GM21528 (cell line): ENCODE measurements at regions not wholly inside any gene's neighbourhood (a gene's known extent, or its start where the extent isn't known, plus 50 kb on each side); places are given as distances from the start of the nearest gene placed in this dataset.
"Not testable (repeated sequence)": the region's sequence is repeated elsewhere in the genome, so short reads cannot be mapped to it uniquely, and the experiment has no call there.

ENCODE experiments used
- ATAC-seq: cut with Tn5 transposase; IDR thresholded peaks from one replicate; pipeline ENCODE4 v1.9.1; 2021; ENCODE audit warnings: mild to moderate bottlenecking, moderate library complexity; ENCODE audit not compliant: unreplicated experiment, low FRiP score

DNA sequence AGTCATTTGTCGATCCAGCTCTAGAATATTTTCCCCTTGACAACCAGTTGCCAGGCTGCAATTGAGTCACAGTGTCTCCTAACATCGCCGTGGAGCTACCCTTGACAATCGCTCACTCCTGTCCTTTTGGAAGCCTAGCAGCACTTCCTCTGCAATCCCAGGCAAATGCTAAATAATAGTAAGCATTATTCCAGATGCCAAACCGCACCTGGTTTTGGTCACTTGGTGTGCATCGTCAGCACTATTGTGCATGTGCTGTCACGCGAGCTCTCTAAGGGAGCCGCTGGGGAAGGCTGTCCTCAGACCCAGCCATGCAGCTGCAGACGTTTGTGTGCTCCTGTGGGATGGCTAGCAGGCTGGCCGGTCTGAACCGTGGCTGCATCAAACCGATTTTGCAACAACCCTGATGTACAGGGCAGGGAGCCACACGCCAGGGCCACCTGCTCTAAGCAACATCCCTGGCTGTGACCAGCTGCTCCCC, 549.5 kb upstream of the ID2 start:
- ATAC-seq, result no peak

DNA sequence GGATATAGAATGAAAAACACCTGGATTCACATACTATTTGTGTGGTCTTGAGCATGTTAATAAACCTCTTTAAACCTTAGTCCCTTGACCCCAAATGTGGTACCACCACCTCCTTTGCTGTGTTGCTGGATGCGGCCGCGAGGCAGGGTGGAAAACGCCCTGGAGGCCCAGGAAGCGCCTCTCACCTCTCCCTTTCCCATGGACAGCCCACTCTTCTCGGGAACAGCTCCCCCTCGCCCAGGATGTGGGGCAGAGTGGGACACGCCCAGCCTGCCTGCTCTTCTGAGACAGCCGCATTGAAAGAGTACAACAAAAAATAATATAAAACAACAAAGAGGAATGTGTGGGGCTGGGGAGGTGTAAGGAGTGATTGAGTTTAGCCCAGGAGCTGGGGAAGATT, 549.0 kb upstream of the ID2 start:
- ATAC-seq, result no peak

DNA sequence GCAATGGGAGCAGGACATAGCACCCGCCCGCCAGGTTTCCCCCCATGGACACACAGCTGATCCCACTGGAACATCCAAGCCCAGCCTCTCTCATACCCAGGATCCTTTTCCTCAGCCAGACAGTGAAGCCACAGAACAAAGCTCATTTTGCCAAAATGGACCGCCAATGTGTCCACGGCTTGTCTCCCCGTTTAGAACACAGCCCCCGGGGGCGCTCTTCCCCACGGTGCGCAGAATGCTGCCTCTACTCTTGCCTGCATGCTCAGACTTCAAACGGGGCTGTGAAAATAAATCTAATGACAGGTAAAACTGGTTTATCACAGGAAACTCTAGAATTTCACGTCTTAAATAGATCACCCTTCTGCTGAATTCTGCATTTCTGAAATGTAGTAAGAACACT, 548.5 kb upstream of the ID2 start:
- ATAC-seq, result no peak

DNA sequence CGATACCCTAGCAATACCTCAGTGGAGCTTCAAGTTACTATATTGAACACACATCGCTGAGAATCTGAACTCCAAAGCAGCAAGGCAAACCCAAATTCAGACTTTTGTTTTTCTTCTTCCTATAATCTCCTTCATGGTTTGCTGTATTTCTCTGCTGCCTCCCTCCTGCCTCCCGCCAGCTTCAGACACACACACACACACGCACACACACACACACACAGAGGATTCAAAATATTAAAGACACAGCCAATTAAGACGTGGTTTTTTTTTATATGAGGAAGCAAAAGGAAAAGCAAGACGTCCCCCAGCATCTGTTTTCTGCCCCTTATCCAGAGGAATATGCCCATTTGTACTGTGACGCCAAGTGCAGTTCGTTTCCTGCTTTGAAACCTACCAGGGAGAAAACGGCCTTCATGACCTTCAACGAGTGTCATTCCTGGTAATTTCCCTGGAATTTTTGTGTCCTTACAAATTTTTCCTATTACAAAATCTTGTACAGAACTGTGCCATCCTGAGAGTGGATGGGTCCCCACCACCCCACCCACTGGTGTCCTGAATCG, 547.9 kb upstream of the ID2 start:
- no peak for ATAC-seq

DNA sequence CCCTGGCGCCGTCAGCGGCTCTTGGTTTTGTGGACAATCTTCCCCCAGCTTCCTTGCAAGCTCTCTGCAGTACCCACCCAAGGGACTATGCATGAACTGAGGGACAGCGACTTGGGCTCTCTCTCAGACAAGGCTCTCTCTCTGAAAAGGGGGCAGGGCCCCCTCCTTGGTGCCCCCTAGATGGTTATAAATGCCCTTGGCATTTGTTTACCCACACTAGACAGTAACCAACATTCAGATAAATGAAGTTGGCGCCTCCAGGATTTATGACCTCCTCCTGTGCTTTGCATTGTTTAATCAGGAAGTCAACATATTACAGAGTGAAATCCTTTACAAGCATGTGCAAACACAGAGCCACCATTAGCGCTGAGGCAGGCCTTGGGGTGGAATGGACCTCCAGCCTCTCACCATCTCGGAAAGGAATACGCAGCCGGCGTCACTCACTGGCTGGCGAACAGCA, 547.4 kb upstream of the ID2 start:
- no peak for ATAC-seq

DNA sequence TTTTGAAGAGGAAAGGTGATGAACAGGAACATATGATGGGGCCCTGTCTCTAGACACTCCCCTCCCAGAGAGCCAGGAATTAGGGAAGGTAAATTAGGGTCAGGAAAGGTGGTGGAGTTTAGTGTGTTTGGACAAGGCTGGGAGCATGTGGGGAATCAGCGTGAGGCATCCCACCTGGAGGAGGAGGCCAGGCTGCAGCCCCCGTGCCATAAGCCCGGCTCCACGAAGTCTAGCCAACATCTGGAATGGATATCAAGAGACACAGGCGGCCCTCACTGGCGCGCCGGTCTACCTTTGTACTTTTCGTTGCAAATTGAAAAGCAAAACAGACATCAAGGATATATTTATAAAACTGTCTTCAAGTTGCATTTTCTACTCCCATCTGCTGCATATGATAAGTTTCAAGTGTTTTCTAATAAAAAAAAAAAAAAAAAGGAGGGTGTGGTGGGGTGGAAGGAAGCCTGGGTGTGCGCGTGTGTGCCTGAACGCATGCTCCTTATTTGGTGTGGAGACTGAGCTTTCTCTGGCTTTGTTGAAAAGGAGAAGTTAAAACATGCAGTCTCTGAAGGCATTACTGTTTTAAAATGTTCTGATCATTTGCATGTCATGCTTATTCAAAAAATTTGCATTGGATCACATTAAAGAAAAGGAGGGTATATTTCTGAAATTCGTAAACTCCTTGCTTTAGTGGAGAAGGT, 546.7 kb upstream of the ID2 start:
- ATAC-seq, result no peak

DNA sequence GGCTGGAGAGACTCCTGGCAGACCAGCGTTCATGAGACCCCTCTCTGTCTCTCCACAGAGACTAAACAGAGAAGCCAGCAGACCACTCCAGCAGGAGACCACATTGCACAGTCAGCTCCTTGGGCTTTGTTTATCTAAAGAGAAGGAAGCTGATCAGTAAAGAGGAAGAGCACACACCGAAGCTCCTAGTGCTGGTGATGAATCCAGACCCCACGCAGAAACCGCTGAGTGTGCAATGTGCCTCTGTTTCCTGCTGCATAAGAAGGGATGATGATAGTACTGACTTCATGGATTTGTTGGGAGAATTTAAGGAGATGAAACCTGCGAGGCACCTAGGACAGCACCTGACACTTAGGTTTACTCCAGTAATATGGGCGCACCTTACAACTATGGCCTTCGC, 544.1 kb upstream of the ID2 start:
- no peak for ATAC-seq

DNA sequence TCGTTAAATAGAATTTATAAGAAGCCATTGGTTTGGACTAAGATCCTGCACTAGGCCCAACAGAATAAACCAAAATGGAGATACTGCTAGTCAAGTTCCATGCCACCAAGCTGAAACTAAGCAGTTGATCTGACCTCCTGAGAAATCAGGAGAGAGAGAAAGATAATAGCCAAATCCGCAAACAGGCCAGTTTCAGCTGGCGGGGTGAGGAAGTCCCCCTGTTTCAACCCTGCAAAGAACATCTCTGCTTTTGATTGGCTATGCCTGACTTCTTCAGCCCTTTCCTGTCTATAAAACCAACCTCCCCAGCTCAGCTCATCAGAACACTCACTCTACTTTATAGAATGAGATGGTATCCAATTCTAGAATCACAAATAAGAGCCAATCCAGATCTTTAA, 543.3 kb upstream of the ID2 start:
- ATAC-seq, result no peak

DNA sequence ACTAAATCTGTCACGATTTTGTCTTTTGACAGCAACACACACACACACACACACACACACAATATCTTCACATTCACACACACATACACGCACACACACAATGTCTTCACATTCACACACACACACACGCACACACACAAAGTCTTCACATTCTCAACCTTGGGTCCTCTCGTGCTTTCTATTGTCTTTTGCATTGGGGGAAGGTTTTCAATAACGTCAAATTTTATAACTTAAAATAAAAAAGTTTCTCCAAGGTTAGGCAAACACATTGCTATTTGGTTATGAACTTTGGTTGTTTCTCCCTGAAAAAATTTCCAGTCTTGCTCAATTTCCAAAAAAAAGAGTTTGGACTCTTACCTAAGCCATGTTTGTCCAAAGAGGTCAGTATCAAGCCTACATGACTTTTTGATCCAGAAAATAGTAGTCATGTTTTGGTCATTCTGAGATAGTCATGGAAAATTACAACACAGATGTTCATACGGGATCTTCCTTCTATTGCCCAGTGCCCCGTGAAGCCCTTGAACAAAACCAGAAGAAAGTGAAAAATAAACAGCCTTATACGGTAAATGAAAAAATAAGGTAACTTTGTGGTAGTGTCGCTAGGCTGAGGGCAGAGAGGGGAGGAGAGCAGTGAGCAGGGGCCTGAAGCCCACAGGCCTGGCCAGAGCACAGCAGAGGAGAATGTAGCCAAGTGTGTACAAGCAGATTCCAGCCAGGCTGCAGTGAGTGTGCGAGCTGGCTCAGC, 542.8 kb upstream of the ID2 start:
- ATAC-seq, result no peak

DNA sequence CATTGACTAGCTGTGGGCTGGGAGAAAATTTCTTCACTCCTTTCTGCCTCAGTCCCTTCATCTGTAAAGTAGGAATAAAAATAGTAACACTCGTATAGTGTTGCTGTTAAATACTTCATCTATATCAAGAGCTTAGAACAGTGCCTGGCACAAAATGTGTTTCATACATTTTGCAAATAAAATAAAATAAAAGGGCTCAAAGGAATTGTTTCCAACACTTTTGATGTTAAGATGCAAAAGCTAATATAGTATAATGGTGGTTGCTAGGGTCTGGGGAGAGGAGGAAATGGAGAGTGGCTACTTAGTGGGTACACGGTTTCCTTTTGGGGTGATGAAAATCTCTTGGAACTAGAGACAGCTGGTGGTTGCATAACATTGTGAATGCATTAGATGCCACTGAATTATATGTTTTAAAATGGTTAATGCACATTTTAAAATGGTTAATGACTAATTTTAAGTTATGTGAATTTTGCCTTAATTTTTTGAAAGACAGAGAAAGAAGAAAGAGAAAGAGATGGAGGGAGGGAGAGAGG, 542.1 kb upstream of the ID2 start:
- ATAC-seq, result no peak

DNA sequence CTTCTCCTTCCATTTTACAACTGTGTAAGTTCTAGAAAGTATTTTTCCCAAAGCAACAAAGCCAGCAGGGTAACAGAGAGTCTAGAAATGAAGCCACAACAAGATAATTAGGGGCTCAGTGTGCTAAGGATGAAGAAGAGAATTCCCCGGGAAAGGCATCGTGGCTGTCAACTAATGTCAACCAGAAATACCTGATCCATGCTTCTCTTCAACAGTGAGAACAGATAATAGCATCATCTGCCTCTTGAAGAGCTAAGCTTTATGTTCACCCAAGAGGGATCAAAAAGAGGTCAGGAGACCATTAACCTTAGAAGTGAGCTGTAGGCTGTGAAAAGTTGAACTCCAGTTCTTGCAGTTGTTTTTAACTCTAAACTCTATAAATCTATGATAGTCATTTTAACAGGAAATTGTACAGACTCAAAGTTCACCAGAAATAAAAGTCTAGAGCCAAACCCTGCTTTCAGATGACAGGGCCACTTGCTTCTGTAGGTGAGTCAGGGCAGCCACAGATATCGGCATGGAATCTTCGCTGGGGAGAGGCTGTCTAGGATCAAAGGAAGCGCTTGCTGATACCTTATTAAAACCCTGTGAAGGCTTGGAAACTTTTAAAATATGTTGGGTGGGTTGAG, 540.7 kb upstream of the ID2 start:
- no peak for ATAC-seq

DNA sequence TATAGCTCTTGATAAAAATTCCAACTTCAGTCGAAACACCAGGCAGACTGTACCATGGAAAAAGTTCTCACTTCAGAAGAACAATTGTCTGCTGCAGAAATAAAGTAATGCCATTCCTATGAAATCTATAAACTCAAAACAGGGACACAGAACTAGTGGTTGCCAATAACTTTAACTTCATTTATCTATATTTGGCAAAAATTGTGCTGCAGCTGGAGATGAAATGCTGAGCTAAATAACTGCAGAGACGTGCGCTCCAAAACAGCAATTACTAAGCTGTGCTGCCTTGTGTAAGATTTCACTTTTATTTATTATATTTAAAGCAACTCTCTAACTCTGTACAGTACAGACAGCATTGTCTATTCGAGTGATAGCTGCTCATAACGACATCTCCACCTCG, 540.1 kb upstream of the ID2 start:
- no peak for ATAC-seq

DNA sequence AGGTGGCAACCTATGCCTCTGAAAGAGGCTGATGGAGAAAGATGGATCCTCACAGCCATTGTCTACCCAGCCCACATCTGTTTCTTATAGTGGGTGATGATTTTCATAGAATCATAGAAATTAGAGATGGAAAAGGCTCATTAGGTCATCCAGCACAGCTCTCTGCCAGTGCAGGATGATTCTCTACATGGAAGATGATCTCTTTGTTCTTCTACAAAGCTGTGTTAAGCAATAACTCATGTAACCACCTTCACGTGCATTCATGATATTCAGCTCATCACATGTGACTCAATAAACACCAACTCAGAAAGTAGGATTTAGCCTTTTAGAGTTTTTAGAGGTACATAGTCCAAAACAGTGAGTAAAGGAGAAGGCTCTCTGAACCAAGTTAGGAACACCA, 539.4 kb upstream of the ID2 start:
- ATAC-seq, result no peak

DNA sequence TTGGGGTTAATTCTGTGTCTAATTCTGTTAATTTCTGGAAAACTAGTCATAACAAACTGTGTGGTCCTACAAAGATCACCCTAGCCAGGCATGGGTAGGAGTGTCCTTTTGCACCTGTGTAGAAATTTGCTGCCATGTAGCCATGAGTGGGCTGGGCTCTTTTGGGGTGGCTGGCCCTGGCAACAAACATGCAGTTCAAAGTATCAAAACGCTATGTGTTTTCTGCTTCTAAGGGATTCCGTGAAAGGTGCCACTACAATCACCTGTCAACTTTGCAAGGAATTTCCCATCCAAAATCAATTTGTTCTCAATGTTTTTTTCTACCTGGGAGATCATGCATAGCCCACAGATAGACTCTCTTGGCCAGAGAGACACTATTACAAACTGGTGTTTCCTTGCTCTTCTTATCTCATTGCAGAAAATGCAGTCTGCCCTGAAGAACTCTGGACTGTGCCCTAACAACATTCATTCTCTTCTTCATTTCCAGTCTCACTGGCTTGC, 537.7 kb upstream of the ID2 start:
- no peak for ATAC-seq

DNA sequence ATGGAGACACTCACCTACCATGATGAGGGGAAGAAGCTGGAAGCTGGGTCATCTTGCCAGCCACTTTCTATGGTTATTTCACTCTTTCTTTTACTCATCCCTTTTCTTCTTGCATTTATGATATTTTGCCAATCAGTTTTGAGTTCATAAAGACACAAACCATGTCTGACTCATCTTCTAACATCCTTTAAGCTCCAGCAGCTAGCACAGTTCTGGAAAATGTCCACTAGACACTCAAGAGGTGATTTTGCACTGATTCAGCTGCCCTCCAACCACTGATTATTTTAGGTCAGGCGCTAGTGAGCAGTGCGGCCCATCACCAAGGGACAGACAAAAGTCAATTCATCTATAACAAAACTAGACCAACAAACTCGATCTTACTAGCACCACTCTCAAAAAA, 537.1 kb upstream of the ID2 start:
- ATAC-seq, result no peak

DNA sequence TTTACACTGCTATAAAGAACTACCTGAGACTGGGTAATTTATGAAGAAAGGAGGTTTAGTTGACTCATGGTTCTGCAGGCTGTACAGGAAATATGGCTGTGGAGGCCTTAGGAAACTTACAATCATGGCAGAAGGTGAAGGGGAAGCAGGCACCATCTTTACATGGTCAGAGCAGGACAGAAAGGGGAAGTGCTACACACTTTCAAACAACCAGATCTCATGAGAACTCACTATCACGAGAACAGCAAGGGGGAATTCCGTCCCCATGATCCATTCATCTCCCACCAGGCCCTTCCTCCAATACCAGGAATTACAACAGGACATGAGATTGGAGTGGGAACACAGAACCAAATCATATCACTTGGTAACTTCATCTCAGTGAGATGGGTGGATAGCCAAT, 536.5 kb upstream of the ID2 start:
- not testable (repeated sequence) for ATAC-seq

DNA sequence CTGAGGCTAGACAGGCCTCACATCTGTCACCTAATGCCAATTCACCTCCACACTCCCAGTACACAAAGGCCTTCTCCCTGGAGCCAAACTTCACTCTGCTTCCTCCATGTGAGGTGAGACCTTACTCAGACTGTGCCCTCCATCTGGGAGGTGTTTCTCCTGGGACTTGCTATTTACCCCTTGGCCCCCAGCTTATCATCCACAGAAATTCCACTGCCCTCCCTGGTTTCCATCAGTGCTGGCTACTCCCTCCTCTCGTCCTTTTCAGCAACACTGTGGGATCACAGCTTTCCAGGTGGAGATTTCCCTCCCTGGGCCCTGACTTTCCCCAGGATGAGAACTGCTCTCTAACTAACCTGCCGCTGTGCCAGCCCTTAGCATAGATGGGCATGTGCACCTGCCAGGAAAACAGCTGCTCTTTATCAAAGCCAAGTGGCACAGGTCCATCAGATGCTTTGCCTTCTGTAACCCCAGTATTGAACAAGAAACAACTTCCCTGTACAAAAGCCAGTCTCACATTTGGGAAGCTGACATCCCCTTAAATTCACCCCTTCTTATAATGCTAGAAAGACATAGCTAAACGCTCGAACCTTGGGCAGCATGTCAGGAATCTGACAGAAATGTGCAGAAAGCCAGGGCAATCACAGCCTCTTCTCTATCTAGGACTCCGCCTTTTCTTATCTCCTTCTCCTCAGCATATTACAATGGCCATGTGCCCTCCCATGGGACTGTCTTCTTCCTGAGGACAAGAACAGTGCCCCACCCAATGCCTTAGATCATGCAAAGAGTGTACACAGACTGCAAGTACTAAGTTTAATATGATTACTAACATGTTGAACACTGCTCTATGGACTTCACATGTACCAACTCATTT, 535.5 kb upstream of the ID2 start:
- ATAC-seq, result no peak

DNA sequence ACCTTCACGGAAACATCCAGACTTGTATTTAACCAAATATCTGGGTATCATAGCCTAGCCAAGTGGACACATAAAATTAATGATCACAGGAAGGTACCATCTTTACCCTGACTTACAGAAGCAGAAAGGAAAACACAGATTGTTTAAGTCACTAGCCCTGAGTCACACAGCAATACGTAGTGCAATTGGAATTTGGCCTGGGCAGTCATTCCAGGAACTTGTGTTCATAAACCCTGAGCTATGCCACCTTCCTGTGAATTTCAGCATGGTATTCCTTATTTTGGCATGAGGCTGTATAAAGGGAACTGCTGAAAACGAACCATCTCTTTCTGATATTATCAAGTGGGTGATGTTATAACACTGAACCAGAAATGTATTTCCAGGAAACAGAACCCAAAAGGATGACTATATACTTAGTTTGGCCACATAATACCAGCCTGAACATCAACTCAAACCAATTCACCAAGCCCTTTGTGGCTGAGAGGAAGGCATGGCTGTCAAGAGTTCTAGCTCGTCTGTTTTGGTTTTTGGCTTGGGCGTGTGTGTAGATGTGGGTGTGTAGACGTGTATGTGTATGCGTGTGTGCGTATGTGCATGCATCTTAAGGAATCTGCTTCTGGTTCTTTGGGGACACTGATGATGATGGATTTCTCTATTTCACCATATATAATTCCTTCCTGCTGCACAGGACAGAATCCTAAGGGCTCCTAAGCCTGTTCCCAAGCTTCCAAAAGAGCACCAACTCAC, 533.4 kb upstream of the ID2 start:
- ATAC-seq, result no peak

DNA sequence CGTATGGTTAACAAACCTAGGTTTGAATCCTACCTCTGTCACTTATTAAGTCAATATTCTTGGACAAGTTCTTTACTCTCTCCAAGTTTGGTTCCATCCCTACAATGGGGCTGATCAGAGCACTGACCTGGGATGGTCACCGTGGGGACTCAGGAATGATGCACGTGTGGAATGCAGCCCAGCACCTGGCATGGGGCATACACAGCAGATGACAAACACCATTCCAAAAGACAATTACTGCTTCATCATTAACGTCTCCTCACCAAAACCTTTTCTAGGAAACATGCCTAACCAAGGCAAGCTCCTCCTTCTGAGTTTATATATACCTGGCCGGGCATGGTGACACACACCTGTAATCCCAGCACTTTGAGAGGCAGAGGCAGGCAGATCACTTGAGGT, 532.9 kb upstream of the ID2 start:
- ATAC-seq, result no peak
